Breast epithelium (tissue), 4 donors: ENCODE measurements at regions not wholly inside any gene's neighbourhood (a gene's known extent, or its start where the extent isn't known, plus 50 kb on each side); places are given as distances from the start of the nearest gene placed in this dataset.

ENCODE experiments used
- DNase-seq, 2 donors: peaks; one replicate each; pipeline ENCODE4 v3.0.0-alpha.2; 2019; ENCODE audit warnings: low spot score in 2 of 2
- H3K27ac ChIP-seq, 2 donors: fragments of 200-600 bp; sonication (generic) in 1 of 2; one replicate each; pipeline ENCODE4 v1.5.1; 2016 to 2019; ENCODE audit warnings: mild to moderate bottlenecking in 1 of 2
- H3K27me3 ChIP-seq, 2 donors: fragments of 200-600 bp; sonication (generic) in 1 of 2; one replicate each; pipeline versions ENCODE4 v1.5.1 to v1.6.0; 2017 to 2019; ENCODE audit warnings: control low read depth in 1 of 2, mild to moderate bottlenecking in 1 of 2
- H3K36me3 ChIP-seq: fragments of 200-600 bp; one replicate; pipeline ENCODE4 v1.5.1; 2019
- H3K4me1 ChIP-seq, 2 donors: fragments of 200-600 bp; sonication (generic); one replicate each; pipeline ENCODE4 v1.5.1; 2016 to 2019; ENCODE audit warnings: control low read depth in 1 of 2
- H3K4me3 ChIP-seq, 3 donors: fragments of 200-600 bp; sonication (generic); 1 replicate in 2 of 3; 2 replicates in 1 of 3; pipeline ENCODE4 v1.5.1; 2016 to 2019; ENCODE audit warnings: mild to moderate bottlenecking in 3 of 3, moderate library complexity in 2 of 3
- H3K9me3 ChIP-seq, 2 donors: fragments of 200-600 bp; sonication (generic) in 1 of 2; one replicate each; pipeline ENCODE4 v1.5.1; 2016 to 2019; ENCODE audit warnings: control low read depth in 1 of 2
- CTCF ChIP-seq, 3 donors: fragments of 450-650 bp; IDR thresholded peaks; one replicate each; pipeline ENCODE4 v1.5.1; 2016 to 2017; ENCODE audit warnings: antibody characterized with exemption in 3 of 3, mild to moderate bottlenecking in 3 of 3, moderate library complexity in 3 of 3
- POLR2A ChIP-seq: fragments of 450-650 bp; IDR thresholded peaks from one replicate; pipeline ENCODE4 v1.6.1; 2016; ENCODE audit warnings: antibody characterized with exemption, mild to moderate bottlenecking, moderate library complexity
- POLR2AphosphoS5 ChIP-seq, 3 donors: sonication (generic); formaldehyde crosslinking; IDR thresholded peaks; one replicate each; pipeline ENCODE4 v1.6.1; 2017; ENCODE audit warnings: antibody characterized with exemption in 3 of 3
- intact Hi-C: fragments of 100-400 bp; cut with DNase I; formaldehyde crosslinking; loops from one replicate; pipeline ENCODE4 v1.15.1; 2023; ENCODE audit warnings: low total_unique reads

- DNase-seq, result no peak
- TF ChIP-seq POLR2AphosphoS5 (IDR thresholded peaks at IDR 0.05) (no peak), POLR2A (no peak), CTCF (IDR thresholded peaks at IDR 0.05) (no peak)
- H3K4me3 ChIP-seq, result no peak overlapping the region
- no peaks in the 10 kb centered on the region for H3K27me3 ChIP-seq
- H3K27ac ChIP-seq, result no peak overlapping the region
- H3K9me3 ChIP-seq, result peaks cover 0 to 12% of the 10 kb centered on the region in 2 donors
- H3K36me3 ChIP-seq, result no peaks in the 10 kb centered on the region
- intact Hi-C loops, result no loop called here
- no peaks in the 10 kb centered on the region for H3K4me1 ChIP-seq
Observed at GRCh38 chr5:105414067-105414466, 1851.5 kb upstream of the NUDT12 start.

GRCh38 chr5:105413406-105413990, 1850.9 kb upstream of the NUDT12 start:
- intact Hi-C loops, result no loop called here
- TF ChIP-seq POLR2AphosphoS5 (IDR thresholded peaks at IDR 0.05), result no peak
- TF ChIP-seq POLR2A, result no peak
- no peak for TF ChIP-seq CTCF (IDR thresholded peaks at IDR 0.05)
- H3K9me3 ChIP-seq, result peaks cover 0 to 6% of the 10 kb centered on the region in 2 donors
- no peak for DNase-seq
- no peak overlapping the region for H3K4me3 ChIP-seq
- H3K27me3 ChIP-seq, result no peaks in the 10 kb centered on the region
- no peak overlapping the region for H3K27ac ChIP-seq
- H3K4me1 ChIP-seq, result no peaks in the 10 kb centered on the region
- H3K36me3 ChIP-seq, result no peaks in the 10 kb centered on the region

- H3K4me3 ChIP-seq, result no peak overlapping the region
- DNase-seq, result no peak
- TF ChIP-seq POLR2AphosphoS5 (IDR thresholded peaks at IDR 0.05) (no peak), POLR2A (no peak), CTCF (IDR thresholded peaks at IDR 0.05) (no peak)
- H3K27me3 ChIP-seq, result no peaks in the 10 kb centered on the region
- H3K36me3 ChIP-seq, result no peaks in the 10 kb centered on the region
- no peaks in the 10 kb centered on the region for H3K4me1 ChIP-seq
- no peaks in the 10 kb centered on the region for H3K9me3 ChIP-seq
- intact Hi-C loops, result no loop called here
- H3K27ac ChIP-seq, result no peak overlapping the region
Observed at GRCh38 chr5:105409695-105410094, 1847.1 kb upstream of the NUDT12 start.

- Histone ChIP-seq H3K27me3 (no peaks in the 10 kb centered on the region), H3K9me3 (no peaks in the 10 kb centered on the region), H3K36me3 (no peaks in the 10 kb centered on the region), H3K4me1 (no peaks in the 10 kb centered on the region), H3K27ac (no peak overlapping the region), H3K4me3 (no peak overlapping the region)
- no peak for TF ChIP-seq POLR2A
- no peak for TF ChIP-seq POLR2AphosphoS5 (IDR thresholded peaks at IDR 0.05)
- no peak for TF ChIP-seq CTCF (IDR thresholded peaks at IDR 0.05)
- intact Hi-C loops, result no loop called here
- no peak for DNase-seq
Observed at GRCh38 chr5:105407200-105407599, 1844.6 kb upstream of the NUDT12 start.

- intact Hi-C loops, result no loop called here
- no peaks in the 10 kb centered on the region for H3K9me3 ChIP-seq
- peaks cover 4% of the 10 kb centered on the region for H3K36me3 ChIP-seq
- no peak for TF ChIP-seq POLR2A
- TF ChIP-seq CTCF (IDR thresholded peaks at IDR 0.05), result no peak
- no peak for TF ChIP-seq POLR2AphosphoS5 (IDR thresholded peaks at IDR 0.05)
- no peak overlapping the region for H3K4me3 ChIP-seq
- no peak overlapping the region for H3K27ac ChIP-seq
- H3K27me3 ChIP-seq, result no peaks in the 10 kb centered on the region
- no peak for DNase-seq
- no peaks in the 10 kb centered on the region for H3K4me1 ChIP-seq
Observed at GRCh38 chr5:105397749-105398148, 1835.2 kb upstream of the NUDT12 start.
